Muscle of arm (tissue), 1 donor: ENCODE measurements at regions not wholly inside any gene's neighbourhood (a gene's known extent, or its start where the extent isn't known, plus 50 kb on each side); places are given as distances from the start of the nearest gene placed in this dataset.
"Not testable (repeated sequence)": the region's sequence is repeated elsewhere in the genome, so short reads cannot be mapped to it uniquely, and the experiment has no call there.

ENCODE experiments used
- DNase-seq: peaks from one replicate; pipeline ENCODE4 v3.0.0-alpha.2; 2013

GRCh38 chr6:137802408-137803182 is 64.5 kb upstream of the TNFAIP3 start:
- no peak for DNase-seq

- peak; percentile 77 for DNase-seq
Observed at GRCh38 chr6:137804637-137805036, 62.4 kb upstream of the TNFAIP3 start.

- no peak for DNase-seq
Observed at GRCh38 chr6:137805622-137806021, 61.4 kb upstream of the TNFAIP3 start.

GRCh38 chr6:137806914-137807682 is 60.0 kb upstream of the TNFAIP3 start:
- no peak for DNase-seq

- no peak for DNase-seq
Observed at GRCh38 chr6:137808191-137808590, 58.9 kb upstream of the TNFAIP3 start.

GRCh38 chr6:137808836-137809315 is 58.2 kb upstream of the TNFAIP3 start:
- DNase-seq = no peak

GRCh38 chr6:137809895-137810553 is 57.0 kb upstream of the TNFAIP3 start:
- DNase-seq = not testable (repeated sequence)

- no peak for DNase-seq
Observed at GRCh38 chr6:137810554-137811120, 56.4 kb upstream of the TNFAIP3 start.

- no peak for DNase-seq
Observed at GRCh38 chr6:137811121-137811915, 55.7 kb upstream of the TNFAIP3 start.

- DNase-seq = no peak
Observed at GRCh38 chr6:137811916-137812553, 55.0 kb upstream of the TNFAIP3 start.

GRCh38 chr6:137813308-137813970 is 53.6 kb upstream of the TNFAIP3 start:
- DNase-seq = no peak

GRCh38 chr6:137814030-137814429 is 53.0 kb upstream of the TNFAIP3 start:
- not testable (repeated sequence) for DNase-seq

- DNase-seq = no peak
Observed at GRCh38 chr6:137815692-137816091, 51.4 kb upstream of the TNFAIP3 start.

- no peak for DNase-seq
Observed at GRCh38 chr6:137816133-137816579, 50.9 kb upstream of the TNFAIP3 start.

GRCh38 chr6:137816688-137817618 is 50.1 kb upstream of the TNFAIP3 start:
- DNase-seq = no peak
